ENCODE measurements at regions not wholly inside any gene's neighbourhood (a gene's known extent, or its start where the extent isn't known, plus 50 kb on each side); places are given as distances from the start of the nearest gene placed in this dataset.

GRCh38 chr2:17229414-17229813 lies 288.8 kb downstream of the RAD51AP2 start:
- no peak for DNase-seq (ENCODE audit: low spot score in 2 of 2)

GRCh38 chr2:17228461-17228860 lies 289.8 kb downstream of the RAD51AP2 start:
- 84 to 88% methylated on average over 6 of the region's 6 CpGs for WGBS, 2 donors
- Histone ChIP-seq H3K27ac (no peak overlapping the region), H3K4me1 (no peaks in the 10 kb centered on the region), H3K4me3 (no peak overlapping the region), H3K36me3 (no peaks in the 10 kb centered on the region), H3K9me3 (no peaks in the 10 kb centered on the region), H3K27me3 (no peaks in the 10 kb centered on the region)
- no peak for DNase-seq (ENCODE audit: low spot score in 2 of 2)
- TF ChIP-seq POLR2A (IDR thresholded peaks at IDR 0.05) (no peak), EP300 (IDR thresholded peaks at IDR 0.05) (no peak)

More at GRCh38 chr2:17229414-17229813, 288.8 kb downstream of the RAD51AP2 start:
- no peaks in the 10 kb centered on the region for H3K27me3 ChIP-seq
- no peaks in the 10 kb centered on the region for H3K4me1 ChIP-seq
- H3K4me3 ChIP-seq = no peak overlapping the region
- no peaks in the 10 kb centered on the region for H3K9me3 ChIP-seq
- 74 to 76% methylated on average over 1 of the region's 1 CpG for WGBS, 2 donors
- TF ChIP-seq, protein P1, sequence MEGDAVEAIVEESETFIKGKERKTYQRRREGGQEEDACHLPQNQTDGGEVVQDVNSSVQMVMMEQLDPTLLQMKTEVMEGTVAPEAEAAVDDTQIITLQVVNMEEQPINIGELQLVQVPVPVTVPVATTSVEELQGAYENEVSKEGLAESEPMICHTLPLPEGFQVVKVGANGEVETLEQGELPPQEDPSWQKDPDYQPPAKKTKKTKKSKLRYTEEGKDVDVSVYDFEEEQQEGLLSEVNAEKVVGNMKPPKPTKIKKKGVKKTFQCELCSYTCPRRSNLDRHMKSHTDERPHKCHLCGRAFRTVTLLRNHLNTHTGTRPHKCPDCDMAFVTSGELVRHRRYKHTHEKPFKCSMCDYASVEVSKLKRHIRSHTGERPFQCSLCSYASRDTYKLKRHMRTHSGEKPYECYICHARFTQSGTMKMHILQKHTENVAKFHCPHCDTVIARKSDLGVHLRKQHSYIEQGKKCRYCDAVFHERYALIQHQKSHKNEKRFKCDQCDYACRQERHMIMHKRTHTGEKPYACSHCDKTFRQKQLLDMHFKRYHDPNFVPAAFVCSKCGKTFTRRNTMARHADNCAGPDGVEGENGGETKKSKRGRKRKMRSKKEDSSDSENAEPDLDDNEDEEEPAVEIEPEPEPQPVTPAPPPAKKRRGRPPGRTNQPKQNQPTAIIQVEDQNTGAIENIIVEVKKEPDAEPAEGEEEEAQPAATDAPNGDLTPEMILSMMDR (IDR thresholded peaks at IDR 0.05) = no peak
- no peak for TF ChIP-seq EP300 (IDR thresholded peaks at IDR 0.05)
- TF ChIP-seq POLR2A (IDR thresholded peaks at IDR 0.05) = no peak
- no peak overlapping the region for H3K27ac ChIP-seq
- no peaks in the 10 kb centered on the region for H3K36me3 ChIP-seq

GRCh38 chr2:17227856-17228255 lies 290.4 kb downstream of the RAD51AP2 start:
- Histone ChIP-seq H3K27me3 (no peaks in the 10 kb centered on the region), H3K36me3 (no peaks in the 10 kb centered on the region), H3K9me3 (no peaks in the 10 kb centered on the region), H3K4me1 (no peaks in the 10 kb centered on the region), H3K27ac (no peak overlapping the region), H3K4me3 (no peak overlapping the region)
- 86 to 91% methylated on average over 5 of the region's 5 CpGs for WGBS, 2 donors
- DNase-seq (ENCODE audit: low spot score in 2 of 2) = no peak
- no peak for TF ChIP-seq POLR2A (IDR thresholded peaks at IDR 0.05)
- TF ChIP-seq, protein P1 (IDR thresholded peaks at IDR 0.05) = no peak
- no peak for TF ChIP-seq EP300 (IDR thresholded peaks at IDR 0.05)

GRCh38 chr2:17226941-17227490 lies 291.2 kb downstream of the RAD51AP2 start:
- no peaks in the 10 kb centered on the region for H3K27me3 ChIP-seq
- TF ChIP-seq POLR2A (IDR thresholded peaks at IDR 0.05) = no peak
- no peak for TF ChIP-seq EP300 (IDR thresholded peaks at IDR 0.05)
- TF ChIP-seq, protein P1 (IDR thresholded peaks at IDR 0.05) = no peak
- H3K4me3 ChIP-seq = no peak overlapping the region
- no peak for DNase-seq (ENCODE audit: low spot score in 2 of 2)
- no peaks in the 10 kb centered on the region for H3K36me3 ChIP-seq
- H3K9me3 ChIP-seq = no peaks in the 10 kb centered on the region
- H3K4me1 ChIP-seq = no peaks in the 10 kb centered on the region
- H3K27ac ChIP-seq = no peak overlapping the region

DNA sequence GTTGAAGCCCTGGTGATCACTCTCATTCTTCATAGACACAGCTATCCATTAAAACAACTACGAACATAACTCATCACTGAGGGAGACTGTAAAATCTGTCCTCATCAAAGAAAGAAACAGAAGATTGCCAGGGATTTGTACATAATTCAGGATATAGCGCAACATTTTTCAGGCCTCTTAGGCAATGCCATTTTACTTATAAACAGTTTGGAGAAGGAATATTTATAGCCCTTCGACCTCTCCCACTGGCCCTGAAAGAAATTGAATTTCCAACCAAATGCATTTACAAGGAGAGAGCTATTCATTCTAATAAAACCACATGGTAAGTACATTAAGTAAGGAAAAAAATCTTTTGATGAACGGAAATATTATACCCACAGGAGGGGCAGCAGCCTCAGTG lies 295.0 kb downstream of the RAD51AP2 start:
- WGBS, 2 donors = 64 to 74% methylated on average over 4 of the region's 4 CpGs
- TF ChIP-seq, protein P1 (IDR thresholded peaks at IDR 0.05) = no peak
- TF ChIP-seq EP300 (IDR thresholded peaks at IDR 0.05) (no peak), POLR2A (IDR thresholded peaks at IDR 0.05) (no peak)
- Histone ChIP-seq H3K36me3 (no peaks in the 10 kb centered on the region), H3K4me3 (no peak overlapping the region), H3K4me1 (no peaks in the 10 kb centered on the region), H3K27me3 (no peaks in the 10 kb centered on the region), H3K9me3 (no peaks in the 10 kb centered on the region), H3K27ac (no peak overlapping the region)
- DNase-seq (ENCODE audit: low spot score in 2 of 2) = no peak

- WGBS, 2 donors = 14 to 29% methylated on average over 2 of the region's 2 CpGs
- H3K9me3 ChIP-seq = no peaks in the 10 kb centered on the region
- no peaks in the 10 kb centered on the region for H3K4me1 ChIP-seq
- H3K36me3 ChIP-seq = no peaks in the 10 kb centered on the region
- no peaks in the 10 kb centered on the region for H3K27me3 ChIP-seq
- no peak overlapping the region for H3K4me3 ChIP-seq
- no peak for DNase-seq (ENCODE audit: low spot score in 2 of 2)
- no peak overlapping the region for H3K27ac ChIP-seq
- TF ChIP-seq EP300 (IDR thresholded peaks at IDR 0.05) (no peak), POLR2A (IDR thresholded peaks at IDR 0.05) (no peak)
- TF ChIP-seq, protein P1 (IDR thresholded peaks at IDR 0.05) = no peak
These were observed 309.7 kb downstream of the RAD51AP2 start for GRCh38 chr2:17208511-17208910.
